GM19035 (cell line): ENCODE measurements at regions not wholly inside any gene's neighbourhood (a gene's known extent, or its start where the extent isn't known, plus 50 kb on each side); places are given as distances from the start of the nearest gene placed in this dataset.

Source experiments
- ATAC-seq: cut with Tn5 transposase; IDR thresholded peaks from one replicate; pipeline ENCODE4 v1.9.1; 2021; ENCODE audit not compliant: unreplicated experiment

DNA sequence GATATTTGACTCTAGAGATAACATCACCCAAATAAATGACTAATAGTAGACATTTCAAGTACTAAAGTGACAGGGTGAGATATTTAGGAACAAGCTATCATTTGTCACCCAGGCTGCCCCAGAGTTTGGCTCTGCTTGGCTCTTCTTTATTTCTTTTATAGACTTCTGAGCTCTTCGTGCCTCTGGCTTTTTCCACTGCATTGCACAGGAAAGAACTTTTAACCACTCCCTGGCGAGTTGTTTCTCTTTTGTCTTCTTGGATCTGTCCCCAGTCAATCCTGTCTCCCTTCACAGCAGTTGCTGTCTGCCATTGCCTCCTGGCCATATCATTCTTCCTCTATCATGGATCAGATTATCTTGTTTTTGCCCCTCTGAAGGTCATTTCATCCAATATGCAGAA lies 339.2 kb upstream of the DCBLD2 start:
- no peak for ATAC-seq

GRCh38 chr3:99236576-99236975 lies 335.1 kb upstream of the DCBLD2 start:
- ATAC-seq = no peak

GRCh38 chr3:99232696-99233095 lies 331.2 kb upstream of the DCBLD2 start:
- ATAC-seq = no peak

- ATAC-seq = no peak
These were observed 317.0 kb upstream of the DCBLD2 start for GRCh38 chr3:99218468-99218867.

DNA sequence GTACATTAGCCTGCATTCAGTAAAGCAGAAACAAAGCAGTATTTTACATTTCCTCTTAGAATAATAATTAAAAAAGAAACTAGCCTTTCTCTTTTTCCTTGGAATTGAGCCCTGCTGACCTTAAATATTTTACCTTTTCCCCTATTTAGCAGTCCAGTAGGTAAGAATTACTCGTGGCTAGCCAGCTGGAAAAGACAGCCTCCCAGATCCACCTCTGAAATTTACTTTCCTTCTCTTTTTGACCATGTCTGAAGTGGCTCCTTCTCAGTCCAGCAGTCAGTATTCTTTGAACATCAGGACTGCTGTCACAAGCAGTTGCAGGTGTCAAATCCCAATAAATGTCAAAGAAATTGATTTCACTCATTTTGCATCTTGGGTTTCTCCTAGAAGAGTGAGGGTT lies 311.5 kb upstream of the DCBLD2 start:
- no peak for ATAC-seq

- ATAC-seq = no peak
These were observed 309.8 kb upstream of the DCBLD2 start for GRCh38 chr3:99211309-99211708.

- no peak for ATAC-seq
These were observed 297.5 kb upstream of the DCBLD2 start for GRCh38 chr3:99199021-99199420.

- no peak for ATAC-seq
These were observed 289.7 kb upstream of the DCBLD2 start for GRCh38 chr3:99191186-99191585.

DNA sequence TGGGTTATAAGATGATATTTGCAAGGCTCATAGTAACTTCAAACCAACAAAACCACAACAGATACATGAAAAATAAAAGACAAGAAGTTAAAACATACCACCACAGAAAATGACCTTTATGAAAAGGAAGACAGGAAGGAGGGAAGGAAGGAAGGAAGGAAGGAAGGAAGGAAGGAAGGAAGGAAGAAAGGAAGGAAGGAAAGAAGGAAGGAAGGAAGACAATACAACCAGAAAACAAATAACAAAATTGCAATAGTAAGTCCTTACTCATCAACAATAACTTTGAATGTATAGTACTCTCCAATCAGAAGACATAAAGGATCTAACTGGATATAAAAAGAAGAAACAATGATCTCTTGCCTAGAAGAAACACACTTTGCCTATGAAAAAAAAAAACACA lies 287.4 kb upstream of the DCBLD2 start:
- ATAC-seq = no peak

- ATAC-seq = no peak
These were observed 284.5 kb upstream of the DCBLD2 start for GRCh38 chr3:99186016-99186415.

- no peak for ATAC-seq
These were observed 274.9 kb upstream of the DCBLD2 start for GRCh38 chr3:99176169-99176964.

DNA sequence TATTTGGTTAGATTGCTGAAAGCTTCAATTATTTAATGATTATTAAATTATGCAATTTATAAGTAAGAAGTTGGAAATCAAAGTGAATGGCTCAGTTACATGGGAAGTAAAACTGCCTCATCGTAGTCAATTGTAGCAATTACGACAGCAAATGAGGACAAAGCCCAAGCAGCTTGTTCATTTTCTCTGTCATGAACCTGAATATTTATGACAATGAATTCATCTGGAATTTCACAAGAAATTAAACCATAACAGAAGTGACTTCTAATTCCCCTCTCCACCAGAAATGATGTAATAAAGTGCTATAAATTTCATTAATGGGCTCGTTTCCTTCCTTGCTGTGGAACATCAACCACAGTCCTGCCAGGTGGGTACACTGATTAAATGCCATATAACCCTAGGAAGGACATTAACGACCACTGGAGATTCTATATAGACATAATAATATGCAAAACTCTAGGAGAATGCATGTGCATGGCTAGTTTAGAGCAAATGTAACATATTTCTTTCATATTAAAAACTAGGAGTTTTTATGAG lies 273.8 kb upstream of the DCBLD2 start:
- no peak for ATAC-seq

DNA sequence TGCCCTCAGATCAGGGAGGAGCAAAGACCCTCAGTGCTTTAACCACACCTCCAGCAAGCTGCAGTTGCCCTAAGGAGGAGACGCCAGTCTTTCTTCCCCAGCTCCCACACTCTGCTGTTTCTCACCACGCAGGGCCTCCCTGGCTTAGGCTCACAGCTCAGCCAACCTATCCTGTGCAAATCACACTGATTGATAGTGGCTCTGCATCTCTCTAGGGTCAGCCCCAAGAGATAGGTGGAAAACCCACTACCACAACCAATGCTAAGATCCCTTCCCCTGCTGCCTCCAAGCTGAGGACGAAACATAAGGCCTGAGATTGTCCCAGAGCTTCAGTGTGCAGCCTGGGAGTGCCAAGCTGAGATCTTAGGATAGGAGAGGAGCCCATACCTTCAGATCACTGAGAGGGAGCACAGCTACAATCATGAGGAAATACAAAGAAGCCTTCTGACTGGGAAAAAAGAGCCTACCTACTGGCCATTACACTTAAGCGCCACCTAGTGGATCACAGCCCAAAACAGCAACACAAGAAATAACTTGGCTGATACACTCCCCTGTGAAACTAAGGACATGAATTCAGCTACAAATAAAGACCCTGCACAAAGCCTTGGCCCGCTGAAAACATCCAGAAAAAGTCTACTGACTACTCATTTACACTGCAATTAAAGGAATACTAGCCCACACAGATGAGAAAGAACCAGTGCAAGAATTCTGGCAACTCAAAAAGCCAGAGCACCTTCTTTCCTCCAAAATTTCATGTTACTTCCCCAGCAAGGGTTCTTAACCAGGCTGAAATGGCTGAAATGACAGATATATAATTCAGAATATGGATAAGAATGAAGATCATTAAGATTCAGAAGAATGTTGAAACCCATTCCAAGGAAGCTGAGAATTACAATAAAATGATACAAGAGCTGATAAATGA lies 271.5 kb upstream of the DCBLD2 start:
- ATAC-seq = peak; percentile 74

DNA sequence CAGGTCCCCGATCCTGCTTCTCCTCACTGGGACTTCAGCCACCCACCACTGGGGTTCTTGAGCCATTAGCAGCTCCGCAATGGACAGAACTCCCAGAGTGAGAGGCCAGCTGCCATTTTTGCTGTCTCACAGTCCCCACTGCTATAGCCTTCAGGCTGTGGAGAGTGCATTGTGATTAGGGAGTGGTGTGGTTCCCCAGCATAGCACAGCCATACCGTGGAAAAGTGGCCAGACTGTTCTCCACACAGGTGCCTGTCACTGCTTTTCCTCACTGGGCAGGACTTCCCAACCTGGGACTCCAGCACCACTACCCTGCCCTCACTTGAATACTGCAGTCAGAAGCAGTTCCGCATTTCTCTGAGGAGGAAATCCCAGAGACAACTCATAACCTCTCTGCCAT lies 270.3 kb upstream of the DCBLD2 start:
- no peak for ATAC-seq

DNA sequence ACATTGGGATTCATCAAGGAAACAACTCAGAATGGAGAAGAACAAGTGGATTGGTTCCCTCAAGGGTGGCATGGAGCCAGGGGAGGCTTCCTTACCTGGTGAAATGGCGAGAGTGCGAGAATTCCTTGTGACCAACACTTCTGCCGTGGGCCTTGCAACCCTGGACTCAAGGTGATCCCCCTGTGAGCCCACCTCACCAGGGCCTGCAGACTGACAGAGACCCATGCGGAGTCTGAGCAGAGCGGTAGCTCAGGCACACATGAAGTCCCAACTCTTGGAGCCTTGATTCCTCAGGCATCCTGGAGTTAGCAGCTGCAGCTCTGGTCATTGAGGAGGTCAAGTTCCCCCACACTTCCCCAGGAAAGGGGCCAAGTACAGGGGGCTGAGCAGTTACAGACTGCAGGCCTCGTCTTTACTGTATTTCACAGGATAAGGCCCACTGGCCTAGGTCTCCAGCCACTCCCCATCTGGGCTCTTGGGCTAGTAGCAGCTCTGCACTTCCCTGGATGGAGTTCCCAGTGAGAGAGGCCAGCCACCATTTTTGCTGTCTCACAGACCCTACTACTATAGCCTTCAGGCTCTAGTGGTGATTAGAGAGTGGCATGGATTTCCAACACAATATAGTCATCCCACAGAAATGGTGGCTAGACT lies 269.5 kb upstream of the DCBLD2 start:
- ATAC-seq = no peak

- ATAC-seq = no peak
These were observed 265.6 kb upstream of the DCBLD2 start for GRCh38 chr3:99167071-99167470.

DNA sequence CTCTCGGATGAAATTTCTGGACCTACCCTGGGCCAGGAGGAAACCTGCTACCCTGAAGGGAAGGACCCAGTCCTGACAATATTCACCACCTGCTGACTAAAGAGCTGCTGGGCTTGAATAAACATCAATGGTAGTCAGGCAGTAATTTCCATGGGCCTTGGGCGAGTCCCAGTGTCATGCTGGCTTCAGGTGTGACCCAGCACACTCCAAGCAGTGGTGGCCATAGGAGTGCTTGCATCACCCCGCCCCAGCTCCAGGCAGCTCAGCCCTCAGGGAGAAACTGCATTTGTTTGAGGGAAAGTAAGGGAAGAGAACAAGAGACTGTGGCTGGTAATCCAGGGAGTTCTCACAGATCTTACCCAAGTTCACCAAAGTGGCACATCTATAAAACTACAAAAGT lies 261.8 kb upstream of the DCBLD2 start:
- no peak for ATAC-seq

- ATAC-seq = no peak
These were observed 257.8 kb upstream of the DCBLD2 start for GRCh38 chr3:99159220-99159762.

GRCh38 chr3:99145031-99145430 lies 243.5 kb upstream of the DCBLD2 start:
- ATAC-seq = no peak

DNA sequence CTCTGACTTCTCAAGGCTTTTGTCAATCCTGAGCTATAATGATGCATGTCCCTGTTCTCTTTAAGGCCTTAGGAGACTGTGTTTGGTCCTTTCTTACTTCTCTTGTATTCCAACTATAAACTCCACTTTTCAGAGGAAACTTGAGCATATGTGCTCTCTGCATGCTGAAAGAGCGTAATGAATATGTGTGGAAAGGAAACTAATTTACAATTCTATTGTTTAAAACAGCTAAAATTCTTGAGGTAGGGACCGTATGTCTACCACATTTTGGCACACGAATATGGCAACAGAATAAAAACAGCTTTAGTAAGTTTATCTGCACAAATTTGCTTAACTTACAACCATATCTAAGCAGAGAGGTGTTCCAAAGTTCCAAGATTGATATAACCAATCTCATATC lies 242.0 kb upstream of the DCBLD2 start:
- no peak for ATAC-seq

GRCh38 chr3:99134986-99135385 lies 233.5 kb upstream of the DCBLD2 start:
- ATAC-seq = no peak
